ENCODE measurements at regions not wholly inside any gene's neighbourhood (a gene's known extent, or its start where the extent isn't known, plus 50 kb on each side); places are given as distances from the start of the nearest gene placed in this dataset.

GRCh38 chr3:102936511-102937045, 501.8 kb downstream of the ZPLD1 start (continued):
- no peak for TF ChIP-seq USF2 (IDR thresholded peaks at IDR 0.05; ENCODE audit: low read length)
- TF ChIP-seq GTF2F1 (IDR thresholded peaks at IDR 0.05; ENCODE audit: borderline replicate concordance, low read depth, low read length), result no peak
- TF ChIP-seq POLR2A (IDR thresholded peaks at IDR 0.05; ENCODE audit: control extremely low read depth in 1 of 2, low read depth in 2 of 2, low read length in 2 of 2), result no peak
